CD1c-positive myeloid dendritic cell (primary cell): ENCODE measurements at regions not wholly inside any gene's neighbourhood (a gene's known extent, or its start where the extent isn't known, plus 50 kb on each side); places are given as distances from the start of the nearest gene placed in this dataset.
"Not testable (repeated sequence)": the region's sequence is repeated elsewhere in the genome, so short reads cannot be mapped to it uniquely, and the experiment has no call there.

ENCODE experiments used
- DNase-seq: peaks from one replicate; pipeline ENCODE4 v3.0.0-alpha.2; 2016; ENCODE audit errors: extremely low spot score

DNA sequence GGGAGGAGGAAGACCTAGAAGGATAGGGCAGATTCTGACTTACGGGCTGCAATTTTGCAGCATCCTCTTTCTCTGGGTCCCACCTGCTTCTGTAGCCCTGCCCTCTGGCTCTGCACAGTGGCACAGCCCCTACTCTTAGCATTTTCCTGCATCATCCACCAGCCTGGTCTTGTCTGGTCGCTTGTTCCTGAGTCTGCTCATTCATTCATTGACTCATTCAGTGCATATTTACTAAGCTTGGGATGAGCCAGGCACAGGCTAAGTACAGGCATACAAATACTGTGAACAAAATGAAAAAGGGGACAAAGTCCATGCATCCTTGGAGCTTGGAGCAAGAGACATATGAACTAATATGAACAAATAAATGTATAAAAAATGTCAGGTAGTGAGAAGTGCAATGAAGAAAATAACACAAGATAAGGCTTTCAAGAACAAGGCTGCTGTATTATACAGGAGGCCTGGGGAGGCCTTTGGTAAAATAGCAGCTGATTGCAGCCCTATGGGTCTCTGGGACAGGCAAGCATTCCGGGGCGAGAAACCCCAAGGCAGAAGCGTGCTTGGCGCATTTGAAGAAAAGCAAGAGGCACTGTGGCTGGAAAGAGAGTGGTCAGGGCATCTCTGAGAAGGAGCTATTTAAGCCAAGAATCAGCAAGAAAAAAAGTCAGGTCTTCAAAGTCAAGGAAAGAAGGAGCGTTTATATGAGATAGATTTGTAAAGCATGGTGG, 108.0 kb upstream of the ALX4 start:
- no peak for DNase-seq

DNA sequence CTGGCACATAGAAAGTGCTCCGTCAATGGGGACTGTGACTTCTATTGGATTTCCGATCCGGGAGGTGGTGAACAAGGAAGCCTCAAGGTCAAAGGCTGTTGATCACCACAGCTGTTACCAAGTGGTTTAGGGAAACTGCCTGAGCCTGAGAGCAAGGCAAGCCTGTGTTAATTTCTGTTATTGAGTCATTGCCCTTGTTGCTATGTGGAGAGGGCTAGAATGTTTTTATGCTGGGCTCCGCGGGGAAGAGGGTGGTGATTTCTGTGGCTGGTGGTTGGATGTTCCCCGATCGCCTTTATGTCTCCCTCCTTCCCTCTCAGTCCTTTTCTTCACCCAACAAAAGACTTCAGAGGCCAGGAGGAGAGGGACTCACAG, 108.5 kb upstream of the ALX4 start:
- DNase-seq, result no peak

DNA sequence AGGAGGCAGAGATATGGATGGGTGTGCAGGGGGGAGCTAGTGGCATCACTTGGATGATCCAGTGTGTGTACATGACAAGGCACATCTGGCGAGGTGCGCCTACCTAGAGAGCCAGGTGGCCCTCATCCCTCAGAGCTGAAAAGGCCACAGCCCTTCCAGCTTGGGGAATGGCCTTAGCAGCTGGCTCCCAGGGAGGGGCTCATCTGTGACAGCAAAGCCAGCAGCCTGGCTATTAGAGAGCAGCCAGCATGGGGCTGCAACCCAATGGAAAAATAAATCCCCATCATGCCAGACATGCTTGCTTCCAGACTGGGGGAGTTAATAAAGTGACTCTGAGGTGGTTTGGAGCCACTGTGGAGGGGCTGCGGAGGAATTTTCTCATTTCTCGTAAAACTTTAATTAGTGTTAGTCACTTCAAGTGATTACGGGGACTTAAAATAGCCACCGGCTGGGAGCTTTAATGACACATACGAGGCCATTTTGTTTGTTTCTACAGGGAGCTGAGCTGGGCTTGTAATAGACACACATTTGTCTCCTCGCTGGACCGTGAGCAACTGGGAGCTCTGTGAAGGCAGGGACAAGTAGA, 111.2 kb upstream of the ALX4 start:
- DNase-seq, result no peak

DNA sequence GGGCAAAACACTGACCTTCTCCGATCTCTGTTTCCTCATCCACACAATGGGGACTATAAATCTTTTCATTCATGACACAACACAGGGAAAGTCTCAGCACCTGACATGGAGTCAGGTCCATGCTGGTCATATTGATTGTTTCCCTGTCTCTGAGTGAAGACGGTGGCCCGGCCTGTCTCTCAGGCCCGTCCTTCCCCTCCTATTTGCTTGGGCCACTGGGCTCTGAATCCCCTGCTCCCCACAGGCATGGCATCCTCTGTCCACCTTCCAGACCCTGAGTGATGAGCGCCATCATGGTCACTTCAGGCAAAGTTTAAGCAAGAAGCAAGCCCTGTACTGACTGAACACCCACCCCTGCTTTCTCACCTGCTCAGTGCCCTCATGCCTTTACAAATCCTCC, 113.3 kb upstream of the ALX4 start:
- DNase-seq, result no peak

DNA sequence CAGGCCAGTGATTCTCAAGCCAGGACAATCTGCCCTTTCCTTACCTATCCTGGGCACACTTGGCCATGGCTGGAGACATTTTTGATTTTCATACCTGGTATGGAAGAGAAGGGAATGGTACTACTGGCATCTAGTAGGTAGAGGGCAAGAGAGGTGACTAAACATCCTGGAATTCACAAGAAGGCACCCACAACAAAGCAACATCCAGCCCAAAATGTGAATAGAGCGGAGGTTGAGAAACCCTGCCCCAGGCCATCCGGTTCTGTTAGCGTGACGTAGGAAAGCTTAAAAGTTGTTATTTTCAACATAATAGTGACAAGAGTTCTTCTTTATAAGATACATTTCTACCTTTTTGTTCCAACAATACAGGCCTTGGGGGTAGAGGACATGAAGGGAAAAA, 114.9 kb upstream of the ALX4 start:
- DNase-seq, result no peak

DNA sequence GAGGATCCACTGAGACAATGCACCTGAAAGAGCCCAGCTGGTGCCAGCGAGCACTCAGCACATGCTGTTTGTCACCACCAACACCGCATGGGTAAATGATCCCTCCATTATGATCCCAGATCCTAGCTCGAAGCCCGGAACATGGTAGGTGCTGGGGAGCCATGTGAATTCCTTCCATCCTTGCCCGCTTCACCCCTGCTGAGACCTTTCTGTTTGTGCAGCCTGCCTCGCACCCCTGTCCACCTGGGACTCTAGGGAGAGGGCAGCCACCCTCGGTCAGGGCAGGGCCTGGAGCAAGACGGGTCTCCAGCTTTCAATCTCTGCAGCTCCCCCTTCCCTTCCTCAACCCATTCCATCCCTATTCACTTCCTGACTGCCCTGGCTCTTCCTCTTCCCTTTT, 116.2 kb upstream of the ALX4 start:
- DNase-seq, result no peak

DNA sequence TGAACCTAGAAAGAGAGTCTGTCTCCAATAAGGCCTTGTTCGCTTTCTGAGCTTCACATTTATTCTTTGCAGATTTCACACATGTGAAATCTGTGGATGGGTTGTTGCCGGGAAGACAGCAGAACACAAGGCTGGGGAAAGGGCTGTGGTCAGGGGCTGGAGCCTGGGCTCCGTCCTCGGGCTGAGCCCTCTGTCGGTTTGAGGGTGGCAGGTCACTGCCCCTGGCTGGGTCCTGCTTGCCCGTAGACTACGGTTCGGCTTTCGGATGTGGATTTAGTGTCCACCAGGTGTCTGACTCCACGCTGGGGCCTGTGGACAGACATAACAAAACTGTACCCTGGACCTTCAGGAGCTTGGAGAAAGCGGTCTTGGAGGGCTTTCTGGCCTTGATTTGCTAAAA, 117.0 kb upstream of the ALX4 start:
- DNase-seq, result no peak

DNA sequence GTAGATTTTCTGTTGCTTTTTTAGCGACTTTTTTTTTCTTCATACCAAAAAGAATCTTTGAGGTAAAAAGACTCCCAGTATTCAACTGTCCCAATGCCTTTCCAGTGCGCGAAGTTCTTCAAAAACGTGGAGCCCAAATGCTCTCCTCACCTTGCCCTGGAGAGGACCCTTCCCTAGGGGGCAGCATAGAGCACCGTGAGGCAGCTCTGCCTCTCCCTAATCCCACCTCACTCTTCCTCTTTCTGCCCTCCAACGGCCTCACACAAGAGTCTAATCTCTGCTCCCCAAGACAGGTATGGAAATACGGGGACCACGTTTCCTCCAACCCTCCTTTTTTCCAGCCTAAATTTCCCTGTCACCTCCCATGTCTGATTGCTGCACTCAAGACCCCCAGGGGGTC, 117.5 kb upstream of the ALX4 start:
- peak; percentile 4 for DNase-seq

DNA sequence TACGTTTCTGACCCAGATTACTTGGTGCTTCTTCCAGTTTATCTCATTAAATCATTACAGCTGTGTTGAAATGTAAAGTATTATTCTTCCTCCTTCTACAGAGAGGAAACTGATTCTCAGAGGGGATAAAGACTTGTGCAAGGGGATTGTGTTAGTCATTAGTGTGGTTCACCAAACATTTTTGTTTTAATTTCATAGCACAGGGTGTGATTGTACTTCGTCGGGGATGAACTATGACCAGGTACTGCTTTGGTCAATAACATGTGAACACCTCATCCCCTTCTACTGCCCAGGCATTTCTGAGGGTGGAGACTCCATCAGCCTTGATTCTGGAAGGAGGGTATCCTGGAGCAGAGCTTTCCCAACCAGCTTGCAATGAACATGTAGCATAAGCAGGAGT, 120.2 kb upstream of the ALX4 start:
- no peak for DNase-seq

DNA sequence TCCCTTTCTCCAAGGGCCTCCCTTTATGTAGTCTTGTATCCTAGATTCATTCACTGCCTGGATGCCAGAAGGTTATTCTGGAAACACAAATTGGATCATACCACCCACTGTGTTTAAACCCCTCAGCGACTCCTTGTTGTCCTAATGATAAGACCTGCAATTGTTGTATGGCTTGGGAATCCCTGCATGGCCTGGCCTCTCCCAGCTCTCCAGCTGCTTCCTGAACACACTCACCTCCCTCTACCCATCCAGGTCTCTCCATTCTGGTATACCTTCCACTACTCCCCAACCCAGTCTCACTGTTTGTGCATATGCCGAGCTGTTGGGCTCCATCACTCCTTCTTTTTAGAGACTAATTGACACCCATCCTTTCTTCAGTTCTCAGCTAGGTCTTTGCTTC, 124.3 kb upstream of the ALX4 start:
- DNase-seq, result no peak

DNA sequence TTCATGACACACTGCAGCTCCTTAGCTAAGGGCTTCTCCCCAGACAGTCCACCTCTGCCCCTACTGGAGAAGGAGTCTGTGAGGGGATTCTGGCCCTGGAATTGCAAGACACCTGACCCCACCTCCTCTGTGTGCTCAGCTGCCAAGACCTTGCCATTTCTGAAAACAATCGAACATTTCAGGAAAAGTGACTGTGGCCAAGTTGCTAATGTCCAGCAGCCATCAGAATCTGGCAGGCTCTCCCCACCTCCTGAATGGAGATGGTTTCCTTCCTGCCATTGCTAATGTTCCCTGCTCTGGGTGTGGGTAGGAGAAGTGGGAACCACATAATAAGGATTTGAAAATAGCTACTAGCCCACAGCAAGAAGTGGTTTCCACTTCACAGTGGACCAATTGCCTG, 127.2 kb upstream of the ALX4 start:
- peak; percentile 13 for DNase-seq

DNA sequence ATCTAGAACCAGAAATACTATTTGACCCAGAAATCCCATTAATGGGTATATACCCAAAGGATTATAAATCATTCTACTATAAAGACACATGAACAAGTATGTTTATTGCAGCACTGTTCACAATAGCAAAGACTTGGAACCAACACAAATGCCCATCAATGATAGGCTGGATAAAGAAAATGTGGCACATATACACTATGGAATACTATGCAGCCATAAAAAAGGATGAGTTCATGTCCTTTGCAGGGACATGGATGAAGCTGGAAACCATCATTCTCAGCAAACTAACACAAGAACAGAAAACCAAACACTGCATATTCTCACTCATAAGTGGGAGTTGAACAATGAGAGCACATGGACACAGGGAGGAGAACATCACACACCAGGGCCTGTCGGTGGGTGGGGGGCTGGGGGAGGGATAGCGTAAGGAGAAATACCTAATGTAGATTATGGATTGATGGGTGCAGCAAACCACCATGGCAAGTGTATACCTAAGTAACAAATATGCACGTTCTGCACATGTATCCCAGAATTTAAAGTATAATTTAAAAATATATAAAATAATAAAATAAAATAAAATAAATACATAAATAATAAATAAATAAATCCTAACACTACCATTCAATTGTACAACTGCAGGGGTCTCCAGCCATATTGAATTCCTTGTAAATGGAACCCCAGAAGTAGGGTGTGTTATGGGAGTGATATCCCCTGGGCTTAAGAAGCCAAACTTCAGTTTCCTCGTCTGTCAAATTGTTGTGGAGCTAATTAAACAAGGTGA, 122.4 kb upstream of the CD82 start:
- DNase-seq, result not testable (repeated sequence)

DNA sequence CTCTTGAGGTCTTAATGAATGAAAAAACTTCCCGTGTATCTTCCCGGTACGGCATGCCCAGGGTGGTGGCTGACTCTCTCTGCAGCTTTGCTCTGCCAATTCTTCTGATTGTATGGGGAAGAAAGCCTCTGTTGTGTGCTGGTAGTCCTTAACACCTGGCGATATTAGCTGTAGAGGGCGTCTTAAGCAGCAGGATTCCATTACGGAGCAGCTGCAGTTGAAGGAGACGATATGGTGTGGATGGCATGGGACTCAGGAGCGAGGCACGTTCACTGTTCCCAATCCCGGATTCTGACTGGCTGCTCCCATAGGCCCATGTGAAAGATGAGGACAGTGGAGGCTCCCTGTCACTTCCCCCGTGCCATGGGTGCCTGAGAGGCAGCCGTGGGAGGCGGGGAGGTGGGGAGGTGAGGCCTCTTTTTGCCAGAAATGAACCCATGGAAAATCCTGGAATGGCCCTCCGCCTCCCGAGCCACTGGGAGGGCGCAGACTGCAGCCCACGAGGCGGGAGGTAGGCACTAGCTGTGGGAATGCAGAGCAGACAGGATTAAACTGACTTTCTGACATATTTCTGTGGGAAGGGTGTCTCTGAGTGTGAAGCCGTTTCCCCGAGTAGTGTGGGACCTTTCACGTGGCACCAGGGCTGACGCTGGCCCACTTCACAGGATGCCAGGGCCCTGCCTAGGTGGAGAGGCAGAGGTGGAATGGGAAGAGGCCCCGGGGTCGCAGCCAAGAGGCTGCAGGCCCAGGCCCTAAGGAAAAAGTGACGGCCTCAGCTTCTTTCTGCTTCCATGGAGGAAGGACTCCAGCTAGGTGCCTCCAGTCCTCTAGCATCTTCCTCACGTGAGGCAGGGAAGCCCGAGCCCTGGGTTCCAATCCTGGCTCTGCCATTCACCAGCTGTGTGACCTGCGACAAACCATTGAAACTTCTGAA, 121.4 kb upstream of the CD82 start:
- DNase-seq, result no peak

DNA sequence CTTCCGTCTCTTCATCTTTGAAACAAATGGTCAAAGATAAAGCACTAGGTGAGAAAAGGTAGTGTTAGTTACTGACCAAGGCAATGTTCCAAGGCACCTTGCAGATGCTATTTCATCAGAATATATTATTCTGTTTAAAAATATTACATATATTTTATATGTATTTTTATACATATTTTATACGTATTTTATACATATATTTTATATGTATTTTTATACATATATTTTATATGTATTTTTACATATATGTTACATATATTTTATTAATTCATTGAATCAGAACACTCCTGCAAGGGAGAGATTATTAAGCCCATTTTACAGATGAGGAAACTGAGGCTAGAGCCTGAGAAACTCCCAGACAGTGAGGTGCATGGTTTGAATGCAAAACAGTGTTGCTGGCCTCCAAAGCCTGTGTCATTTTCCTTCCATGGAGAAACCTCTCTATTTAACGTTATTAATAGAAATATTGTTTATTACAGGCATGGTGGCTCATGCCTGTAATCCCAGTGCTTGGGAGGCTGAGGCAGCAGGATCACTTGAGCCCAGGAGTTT, 120.6 kb upstream of the CD82 start:
- no peak for DNase-seq

DNA sequence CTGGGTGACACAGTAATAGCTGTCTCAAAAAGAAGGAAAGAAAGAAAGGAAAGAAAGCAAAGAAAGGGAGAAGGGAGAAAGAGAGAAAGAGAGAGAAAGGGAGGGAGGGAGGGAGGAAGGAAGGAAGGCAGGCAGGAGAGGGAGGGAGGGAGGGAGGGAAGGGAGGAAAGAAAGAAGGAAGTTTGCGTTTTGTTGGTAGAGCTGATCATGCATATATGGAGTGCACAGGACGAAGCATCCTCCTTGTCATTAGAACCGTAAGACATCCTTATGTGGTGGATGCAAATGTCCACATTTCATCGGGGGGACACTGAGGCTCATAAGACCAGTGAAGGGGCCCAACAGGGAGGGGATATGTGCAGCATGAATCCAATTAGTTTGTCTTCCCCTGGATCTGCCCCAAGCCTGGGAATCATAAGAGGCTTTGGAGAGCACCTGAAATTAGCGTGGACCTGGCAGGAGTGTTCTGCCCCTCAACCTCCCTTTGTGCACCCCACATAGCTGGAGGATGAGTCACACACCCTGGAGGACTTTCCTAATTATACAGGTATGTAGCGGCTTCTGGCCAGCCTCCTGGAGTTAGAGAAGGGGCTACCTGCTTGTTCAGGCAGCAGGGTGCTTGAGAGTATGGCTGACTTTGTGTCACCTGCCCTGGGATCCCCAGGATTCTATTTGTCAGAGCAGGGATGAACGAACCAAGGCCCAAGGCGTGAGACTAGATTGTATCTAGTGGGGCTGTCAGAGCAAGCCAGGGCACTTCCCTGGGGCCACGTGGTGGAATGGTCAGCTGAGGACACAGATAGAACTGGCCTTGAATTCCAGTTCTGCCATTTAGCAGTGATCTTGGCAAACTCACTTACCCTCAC, 119.7 kb upstream of the CD82 start:
- DNase-seq, result no peak

DNA sequence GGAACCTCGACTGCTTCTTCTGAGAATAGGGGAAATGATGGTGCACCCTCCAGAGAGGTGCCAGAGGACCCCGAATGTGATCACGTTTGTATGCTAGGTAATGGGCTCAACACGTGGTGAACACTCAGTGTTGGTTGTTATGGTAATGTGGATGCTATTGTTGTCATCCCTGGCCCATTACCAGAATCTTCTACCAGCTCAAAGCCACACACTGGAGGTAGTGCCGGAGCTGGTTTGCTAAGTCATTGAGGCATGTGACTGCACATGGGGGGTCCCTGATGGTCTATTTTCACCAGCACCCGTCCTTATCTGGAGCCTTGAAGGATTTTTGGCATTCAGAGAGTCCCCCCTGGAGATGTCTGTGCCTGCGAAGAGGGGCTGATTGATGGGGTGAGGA, 119.1 kb upstream of the CD82 start:
- no peak for DNase-seq

DNA sequence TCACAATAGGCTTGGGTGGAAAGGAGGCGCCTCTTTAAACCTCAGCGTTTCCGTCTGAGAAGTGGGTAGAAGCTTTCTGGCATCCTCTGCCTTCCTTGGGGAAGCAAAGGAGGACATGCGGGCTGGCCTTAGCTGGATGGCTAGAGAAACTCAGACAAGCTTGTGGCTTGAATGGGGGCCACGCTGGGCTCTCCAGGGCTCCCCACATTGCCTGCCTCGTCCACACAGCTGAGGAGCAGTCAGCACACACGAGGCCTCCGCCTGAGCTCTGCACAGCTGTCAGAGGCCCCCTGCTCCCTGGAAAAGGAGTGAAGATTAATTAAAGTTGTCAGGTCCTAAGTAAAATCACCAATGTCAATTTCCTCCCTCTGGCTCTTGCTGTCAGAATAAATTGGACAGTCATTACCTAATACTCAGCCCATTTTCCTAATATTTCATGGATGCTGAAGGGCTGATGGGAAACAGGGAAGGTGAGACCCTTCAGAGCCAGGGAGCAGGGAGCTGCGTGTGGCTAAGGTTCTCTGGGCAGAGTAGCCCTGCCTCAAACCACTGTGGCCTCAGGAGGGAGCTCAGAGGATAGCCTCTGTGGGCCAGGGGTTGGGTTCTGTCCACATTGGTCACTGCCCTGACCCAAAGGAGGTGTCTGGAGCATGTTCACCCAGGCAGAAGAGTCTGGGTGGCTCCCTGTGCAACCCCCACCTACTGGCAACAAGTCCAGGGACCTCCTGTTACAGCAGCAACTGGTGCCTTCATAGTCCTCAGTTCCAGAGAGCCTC, 118.3 kb upstream of the CD82 start:
- no peak for DNase-seq

DNA sequence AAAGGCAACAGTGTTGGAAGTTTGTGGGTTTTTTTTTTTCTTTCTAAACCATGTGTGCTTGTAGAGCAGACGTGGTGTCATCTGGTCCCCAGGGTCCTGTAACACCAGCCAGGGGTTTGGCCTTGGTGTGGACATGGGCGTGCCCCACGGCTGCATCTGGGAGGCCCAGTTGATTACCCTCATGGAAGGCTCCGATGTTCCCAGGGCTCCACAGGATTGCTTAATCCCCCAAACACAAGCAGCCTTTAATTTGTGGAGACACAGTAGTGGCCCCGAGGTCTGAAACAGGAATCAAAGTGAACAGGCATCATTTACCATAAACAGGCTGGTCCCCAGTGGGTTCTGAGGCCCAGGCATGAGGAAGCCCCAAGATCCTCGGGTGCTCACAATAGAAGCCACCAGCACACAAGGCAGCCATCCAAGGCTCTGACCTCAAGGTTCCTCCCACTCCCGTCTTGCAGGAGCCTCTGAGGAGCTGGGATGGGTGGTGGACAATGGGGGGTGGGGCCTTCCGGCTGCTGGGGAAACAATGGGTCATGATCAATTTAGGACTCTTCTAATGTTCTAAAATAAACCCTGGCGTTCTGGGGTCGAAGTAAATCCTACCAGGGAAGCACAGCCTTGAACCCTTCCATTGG, 115.0 kb upstream of the CD82 start:
- no peak for DNase-seq

DNA sequence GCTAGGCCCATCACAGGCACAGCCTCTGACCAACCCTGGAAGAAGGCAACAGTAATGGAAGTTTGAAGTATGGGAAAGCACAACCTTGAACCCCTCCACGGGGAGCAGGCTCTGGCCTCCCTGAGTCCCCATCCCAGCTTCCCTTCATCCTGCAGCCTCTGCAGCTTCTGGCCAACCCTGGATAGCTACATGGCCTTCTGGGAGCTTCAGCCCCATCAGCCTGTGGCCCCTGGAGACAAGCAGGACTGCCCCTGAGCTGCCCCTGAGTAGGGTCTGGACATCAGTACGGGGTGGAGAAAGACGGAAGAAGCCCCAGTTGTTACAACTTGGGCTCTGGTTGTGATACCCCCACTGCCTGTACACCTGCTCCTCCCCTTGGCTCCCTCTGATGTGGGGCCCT, 113.8 kb upstream of the CD82 start:
- no peak for DNase-seq
